H9 (cell line): ENCODE measurements at regions not wholly inside any gene's neighbourhood (a gene's known extent, or its start where the extent isn't known, plus 50 kb on each side); places are given as distances from the start of the nearest gene placed in this dataset.

Experiments
- DNase-seq: peaks from one replicate; pipeline ENCODE4 v3.0.0-alpha.2; 2017
- H2AFZ ChIP-seq: one replicate; pipeline ENCODE4 v1.6.1; 2013; ENCODE audit warnings: mild to moderate bottlenecking, low read length, control low read depth, moderate library complexity
- H2AK5ac ChIP-seq: 2 replicates; pipeline ENCODE4 v1.6.1; 2013; ENCODE audit warnings: low read length, control low read depth, mixed read lengths; ENCODE audit not compliant: insufficient read length
- H2BK120ac ChIP-seq: one replicate; pipeline ENCODE4 v1.6.1; 2013; ENCODE audit warnings: low read depth, mild to moderate bottlenecking, low read length, control low read depth, inconsistent platforms; ENCODE audit not compliant: poor library complexity, severe bottlenecking
- H2BK12ac ChIP-seq: 2 replicates; pipeline ENCODE4 v1.6.1; 2013; ENCODE audit warnings: low read length, control low read depth, mixed read lengths, low read depth; ENCODE audit not compliant: insufficient read length
- H2BK15ac ChIP-seq: 2 replicates; pipeline ENCODE4 v1.6.1; 2013; ENCODE audit warnings: low read depth, low read length, control low read depth
- H2BK20ac ChIP-seq: one replicate; pipeline ENCODE4 v1.6.1; 2013; ENCODE audit warnings: low read depth, mild to moderate bottlenecking, low read length, control low read depth, inconsistent platforms; ENCODE audit not compliant: poor library complexity, severe bottlenecking
- H2BK5ac ChIP-seq: 2 replicates; pipeline ENCODE4 v1.6.1; 2013; ENCODE audit warnings: low read length, control low read depth, mixed read lengths; ENCODE audit not compliant: insufficient read length
- H3K14ac ChIP-seq: 2 replicates; pipeline ENCODE4 v1.6.1; 2013; ENCODE audit warnings: low read length, control low read depth; ENCODE audit not compliant: insufficient read depth
- H3K18ac ChIP-seq: 2 replicates; pipeline ENCODE4 v1.6.1; 2013; ENCODE audit warnings: low read depth, mild to moderate bottlenecking, mixed read lengths, low read length, control low read depth; ENCODE audit not compliant: insufficient read length
- H3K23ac ChIP-seq: 2 replicates; pipeline ENCODE4 v1.6.1; 2013; ENCODE audit warnings: low read length, control low read depth, mixed read lengths, low read depth; ENCODE audit not compliant: insufficient read length
- H3K23me2 ChIP-seq: 2 replicates; pipeline ENCODE4 v1.6.1; 2013; ENCODE audit warnings: low read depth, mild to moderate bottlenecking, mixed read lengths, low read length, control low read depth; ENCODE audit not compliant: insufficient read length, poor library complexity, severe bottlenecking
- H3K27ac ChIP-seq: 2 replicates; pipeline ENCODE4 v1.5.1; 2013; ENCODE audit warnings: low read length, control low read depth, mixed read lengths, low read depth; ENCODE audit not compliant: insufficient read length
- H3K27me3 ChIP-seq: 2 replicates; pipeline ENCODE4 v1.6.1; 2013; ENCODE audit warnings: low read length, control low read depth, inconsistent platforms; ENCODE audit not compliant: insufficient read depth
- H3K4ac ChIP-seq: 2 replicates; pipeline ENCODE4 v1.6.1; 2013; ENCODE audit warnings: low read depth, mild to moderate bottlenecking, control low read depth, inconsistent platforms, low read length, moderate library complexity
- H3K4me1 ChIP-seq: 2 replicates; pipeline ENCODE4 v1.6.1; 2013; ENCODE audit warnings: low read length, control low read depth, inconsistent platforms; ENCODE audit not compliant: insufficient read depth
- H3K4me2 ChIP-seq: 2 replicates; pipeline ENCODE4 v1.6.1; 2013; ENCODE audit warnings: low read length, control low read depth, mixed read lengths; ENCODE audit not compliant: insufficient read length, insufficient read depth
- H3K56ac ChIP-seq: 2 replicates; pipeline ENCODE4 v1.6.1; 2013; ENCODE audit warnings: low read depth, mild to moderate bottlenecking, mixed read lengths, low read length, control low read depth; ENCODE audit not compliant: insufficient read length
- H3K79me1 ChIP-seq: 2 replicates; pipeline ENCODE4 v1.6.1; 2013; ENCODE audit warnings: low read depth, mild to moderate bottlenecking, moderate library complexity, low read length, control low read depth, inconsistent platforms; ENCODE audit not compliant: insufficient read depth, poor library complexity, severe bottlenecking
- H3K79me2 ChIP-seq: 2 replicates; pipeline ENCODE4 v1.6.1; 2013; ENCODE audit warnings: low read length, control low read depth, inconsistent platforms; ENCODE audit not compliant: insufficient read depth
- H3K9ac ChIP-seq: 2 replicates; pipeline ENCODE4 v1.6.1; 2013; ENCODE audit warnings: low read length, control low read depth, mixed read lengths; ENCODE audit not compliant: insufficient read length; ENCODE audit errors: extremely low read depth
- H3K9me3 ChIP-seq: one replicate; pipeline ENCODE4 v1.6.1; 2013; ENCODE audit warnings: low read depth, low read length, inconsistent platforms; ENCODE audit not compliant: control insufficient read depth
- H3T11ph ChIP-seq: one replicate; pipeline ENCODE4 v1.6.1; 2013; ENCODE audit warnings: mild to moderate bottlenecking, low read length, control low read depth, inconsistent platforms
- H4K20me1 ChIP-seq: one replicate; pipeline ENCODE4 v1.6.1; 2013; ENCODE audit not compliant: control insufficient read depth, insufficient read length, insufficient read depth
- H4K5ac ChIP-seq: 2 replicates; pipeline ENCODE4 v1.6.1; 2013; ENCODE audit warnings: low read depth, mild to moderate bottlenecking, mixed read lengths, low read length, control low read depth; ENCODE audit not compliant: insufficient read length
- H4K8ac ChIP-seq: replicated peaks from 2 replicates; pipeline ENCODE4 v1.6.1; 2013; ENCODE audit warnings: low read length, control low read depth, mixed read lengths, low read depth; ENCODE audit not compliant: insufficient read length
- H4K91ac ChIP-seq: 2 replicates; pipeline ENCODE4 v1.6.1; 2013; ENCODE audit warnings: low read depth, mild to moderate bottlenecking, moderate library complexity, mixed read lengths, low read length, control low read depth; ENCODE audit not compliant: insufficient read length
- H3K27ac Mint-ChIP-seq, 3 experiments: 2 replicates in 2 of 3; 3 replicates in 1 of 3; pipeline ENCODE4 v1.8.0; 2020 to 2021; ENCODE audit warnings: mixed read lengths in 3 of 3, mild to moderate bottlenecking in 1 of 3, moderate library complexity in 1 of 3
- H3K27me3 Mint-ChIP-seq: 2 replicates; pipeline ENCODE4 v1.8.0; 2021; ENCODE audit warnings: low read depth, mild to moderate bottlenecking, moderate library complexity, mixed read lengths
- H3K36me3 Mint-ChIP-seq, 3 experiments: 2 replicates in 2 of 3; 3 replicates in 1 of 3; pipeline ENCODE4 v1.8.0; 2020 to 2021; ENCODE audit warnings: low read depth in 3 of 3, mixed read lengths in 3 of 3; ENCODE audit not compliant: insufficient read depth in 1 of 3
- H3K4me1 Mint-ChIP-seq, 2 experiments: 2 replicates each; pipeline ENCODE4 v1.8.0; 2020; ENCODE audit warnings: mixed read lengths in 2 of 2
- H3K4me3 Mint-ChIP-seq, 2 experiments: 2 replicates in 1 of 2; 3 replicates in 1 of 2; pipeline ENCODE4 v1.8.0; 2020 to 2021; ENCODE audit warnings: mild to moderate bottlenecking in 2 of 2, mixed read lengths in 2 of 2, moderate library complexity in 1 of 2
- H3K9me3 Mint-ChIP-seq, 2 experiments: 2 replicates in 1 of 2; 3 replicates in 1 of 2; pipeline ENCODE4 v1.8.0; 2020; ENCODE audit warnings: mild to moderate bottlenecking in 2 of 2, mixed read lengths in 2 of 2, moderate library complexity in 1 of 2
- WGBS: extraction: QIAGEN DNeasy Blood & Tissue Kit; methylation state at CpG from one replicate; pipeline ENCODE4 v1.1.7; 2013; ENCODE audit warnings: missing lambda C conversion rate, low lambda C conversion rate, mixed read lengths; ENCODE audit not compliant: insufficient read length; ENCODE audit errors: extremely low coverage; 5-methylcytosine and 5-hydroxymethylcytosine counted together
- TF ChIP-seq, protein P1 (sequence below): fragments of 200-600 bp; sonication (generic); conservative IDR thresholded peaks from 3 replicates; pipeline ENCODE4 v1.8.0; 2021; ENCODE audit warnings: antibody characterized with exemption, mild to moderate bottlenecking

DNA sequence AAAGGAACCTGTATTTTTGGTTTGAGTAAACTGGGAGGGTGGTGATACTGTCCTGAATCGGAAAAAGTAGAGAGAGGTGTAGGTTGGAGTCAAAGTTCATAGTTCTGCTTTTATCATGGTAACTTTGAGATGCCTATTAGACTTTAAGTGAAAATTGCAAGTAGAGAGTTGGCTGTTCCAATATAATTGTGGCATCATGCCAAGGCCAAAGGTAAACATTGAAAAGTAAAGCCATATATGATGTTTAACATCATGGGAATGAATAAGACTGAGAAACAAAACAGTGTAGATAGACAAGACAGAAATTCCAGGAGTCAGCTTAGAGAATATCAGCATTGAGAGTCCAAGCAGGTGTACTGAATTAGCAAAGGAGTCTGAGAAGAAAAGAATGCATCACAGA lies 570.9 kb downstream of the HTR7 start:
- Histone ChIP-seq H2BK5ac (no peak overlapping the region), H2BK12ac (no peak overlapping the region), H3K4me1 (no peaks in the 10 kb centered on the region), H2AFZ (no peak overlapping the region), H4K91ac (no peak overlapping the region), H3K27ac (no peak overlapping the region), H3K9ac (no peak overlapping the region), H3K4ac (no peak overlapping the region), H4K8ac (no peak overlapping the region), H2BK120ac (no peak overlapping the region), H3K9me3 (no peaks in the 10 kb centered on the region), H4K20me1 (no peaks in the 10 kb centered on the region), H4K5ac (no peak overlapping the region), H3K27me3 (no peaks in the 10 kb centered on the region), H3K79me2 (no peaks in the 10 kb centered on the region), H2BK20ac (no peak overlapping the region), H2AK5ac (no peak overlapping the region), H3K23me2 (no peaks in the 10 kb centered on the region), H3K14ac (no peak overlapping the region), H3K4me2 (no peak overlapping the region), H3K79me1 (no peaks in the 10 kb centered on the region), H3T11ph (no peak overlapping the region), H3K56ac (no peak overlapping the region), H3K18ac (no peak overlapping the region), H3K23ac (no peak overlapping the region), H2BK15ac (no peak overlapping the region)
- WGBS, result no CpG with 5 or more reads among the region's 1 CpG
- Mint-ChIP-seq H3K27ac (no peak overlapping the region), H3K27me3 (no peaks in the 10 kb centered on the region), H3K4me1 (peaks cover 15 to 17% of the 10 kb centered on the region in 2 experiments), H3K36me3 (no peaks in the 10 kb centered on the region), H3K4me3 (no peak overlapping the region), H3K9me3 (no peaks in the 10 kb centered on the region)
- TF ChIP-seq, protein P1, sequence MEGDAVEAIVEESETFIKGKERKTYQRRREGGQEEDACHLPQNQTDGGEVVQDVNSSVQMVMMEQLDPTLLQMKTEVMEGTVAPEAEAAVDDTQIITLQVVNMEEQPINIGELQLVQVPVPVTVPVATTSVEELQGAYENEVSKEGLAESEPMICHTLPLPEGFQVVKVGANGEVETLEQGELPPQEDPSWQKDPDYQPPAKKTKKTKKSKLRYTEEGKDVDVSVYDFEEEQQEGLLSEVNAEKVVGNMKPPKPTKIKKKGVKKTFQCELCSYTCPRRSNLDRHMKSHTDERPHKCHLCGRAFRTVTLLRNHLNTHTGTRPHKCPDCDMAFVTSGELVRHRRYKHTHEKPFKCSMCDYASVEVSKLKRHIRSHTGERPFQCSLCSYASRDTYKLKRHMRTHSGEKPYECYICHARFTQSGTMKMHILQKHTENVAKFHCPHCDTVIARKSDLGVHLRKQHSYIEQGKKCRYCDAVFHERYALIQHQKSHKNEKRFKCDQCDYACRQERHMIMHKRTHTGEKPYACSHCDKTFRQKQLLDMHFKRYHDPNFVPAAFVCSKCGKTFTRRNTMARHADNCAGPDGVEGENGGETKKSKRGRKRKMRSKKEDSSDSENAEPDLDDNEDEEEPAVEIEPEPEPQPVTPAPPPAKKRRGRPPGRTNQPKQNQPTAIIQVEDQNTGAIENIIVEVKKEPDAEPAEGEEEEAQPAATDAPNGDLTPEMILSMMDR, result no peak
- no peak for DNase-seq
